WTC11 (cell line): ENCODE measurements at regions not wholly inside any gene's neighbourhood (a gene's known extent, or its start where the extent isn't known, plus 50 kb on each side); places are given as distances from the start of the nearest gene placed in this dataset.

Experiments
- ATAC-seq: fragments of 200-7000 bp; cut with Tn5 transposase; 2 replicates; pipeline ENCODE4 v1.10.0; 2021; ENCODE audit warnings: mild to moderate bottlenecking, moderate library complexity
- CTCF ChIA-PET: fragments of 300-600 bp; sonication (Branson Sonifier 250); formaldehyde crosslinking; loops from one replicate; lab custom pipeline; 2021; ENCODE audit warnings: antibody characterized with exemption; lab: Charles Lee
- POLR2A ChIA-PET: fragments of 350-600 bp; sonication (Branson Sonifier 250); formaldehyde crosslinking; loops from one replicate; lab custom pipeline; 2021; ENCODE audit warnings: antibody characterized with exemption; lab: Charles Lee
- DNase-seq: peaks from one replicate; pipeline ENCODE4 v3.0.0; 2021; ENCODE audit warnings: low spot score
- H3K27ac Mint-ChIP-seq: 2 replicates; pipeline ENCODE4 v1.8.0; 2021; ENCODE audit warnings: mixed read lengths
- H3K27me3 Mint-ChIP-seq: 2 replicates; pipeline ENCODE4 v1.8.0; 2021; ENCODE audit warnings: low read depth, mild to moderate bottlenecking, moderate library complexity, mixed read lengths
- H3K36me3 Mint-ChIP-seq: 2 replicates; pipeline ENCODE4 v1.8.0; 2021; ENCODE audit warnings: mixed read lengths
- H3K4me1 Mint-ChIP-seq: 2 replicates; pipeline ENCODE4 v1.8.0; 2022; ENCODE audit warnings: mixed read lengths
- H3K4me3 Mint-ChIP-seq: 2 replicates; pipeline ENCODE4 v1.8.0; 2021; ENCODE audit warnings: mild to moderate bottlenecking, moderate library complexity, mixed read lengths
- H3K9me3 Mint-ChIP-seq: 2 replicates; pipeline ENCODE4 v1.8.0; 2021; ENCODE audit warnings: mixed read lengths
- ATF1 ChIP-seq: sonication (generic); formaldehyde crosslinking; IDR thresholded peaks from 2 replicates; pipeline ENCODE4 v1.8.1; 2023; ENCODE audit warnings: mild to moderate bottlenecking, moderate library complexity, missing genetic modification reagents
- CREB1 ChIP-seq: sonication (generic); formaldehyde crosslinking; IDR thresholded peaks from 2 replicates; pipeline ENCODE4 v1.8.0; 2023; ENCODE audit warnings: mild to moderate bottlenecking, missing genetic modification reagents
- ERG ChIP-seq: fragments of 250-450 bp; sonication (Bioruptor Pico); IDR thresholded peaks from 2 replicates; pipeline ENCODE4 v1.8.0; 2021; ENCODE audit warnings: mild to moderate bottlenecking
- ESRRA ChIP-seq: sonication (generic); formaldehyde crosslinking; IDR thresholded peaks from 2 replicates; pipeline ENCODE4 v1.8.1; 2022; ENCODE audit warnings: mild to moderate bottlenecking, missing genetic modification reagents, borderline replicate concordance
- GRHL2 ChIP-seq: fragments of 250-450 bp; sonication (Bioruptor Pico); IDR thresholded peaks from 2 replicates; pipeline ENCODE4 v1.8.0; 2022; ENCODE audit warnings: mild to moderate bottlenecking, moderate library complexity; ENCODE audit not compliant: insufficient replicate concordance, severe bottlenecking
- HMGA2 ChIP-seq: fragments of 250-450 bp; sonication (Bioruptor Pico); IDR thresholded peaks from 2 replicates; pipeline ENCODE4 v1.4.0; 2021; ENCODE audit warnings: mild to moderate bottlenecking, moderate library complexity
- NFATC4 ChIP-seq: fragments of 250-450 bp; sonication (Bioruptor Pico); IDR thresholded peaks from 2 replicates; pipeline ENCODE4 v1.9.0; 2021; ENCODE audit warnings: mild to moderate bottlenecking
- SMAD3 ChIP-seq: sonication (generic); formaldehyde crosslinking; IDR thresholded peaks from 2 replicates; pipeline ENCODE4 v1.8.0; 2022; ENCODE audit warnings: missing genetic modification reagents, mild to moderate bottlenecking, borderline replicate concordance
- SOX15 ChIP-seq: fragments of 250-450 bp; sonication (Bioruptor Pico); IDR thresholded peaks from 2 replicates; pipeline ENCODE4 v1.9.0; 2021; ENCODE audit warnings: mild to moderate bottlenecking
- TEAD4 ChIP-seq: sonication (generic); formaldehyde crosslinking; IDR thresholded peaks from 2 replicates; pipeline ENCODE4 v1.8.0; 2022; ENCODE audit warnings: mild to moderate bottlenecking, missing genetic modification reagents
- ZNF232 ChIP-seq: sonication (generic); formaldehyde crosslinking; IDR thresholded peaks from 2 replicates; pipeline ENCODE4 v1.8.0; 2022; ENCODE audit warnings: mild to moderate bottlenecking, missing genetic modification reagents
- ZNF317 ChIP-seq: sonication (generic); formaldehyde crosslinking; IDR thresholded peaks from 2 replicates; pipeline ENCODE4 v1.8.1; 2023; ENCODE audit warnings: low read depth, mild to moderate bottlenecking, moderate library complexity, missing genetic modification reagents, borderline replicate concordance
- ZNF416 ChIP-seq: fragments of 250-450 bp; sonication (Bioruptor Pico); IDR thresholded peaks from 2 replicates; pipeline ENCODE4 v1.9.0; 2021; ENCODE audit warnings: mild to moderate bottlenecking, inconsistent platforms
- ZNF423 ChIP-seq: fragments of 250-450 bp; sonication (Bioruptor Pico); IDR thresholded peaks from 2 replicates; pipeline ENCODE4 v2.1.2; 2022; ENCODE audit warnings: mild to moderate bottlenecking, moderate library complexity
- ZSCAN18 ChIP-seq: fragments of 250-450 bp; sonication (Bioruptor Pico); IDR thresholded peaks from 2 replicates; pipeline ENCODE4 v2.1.2; 2022; ENCODE audit warnings: mild to moderate bottlenecking, moderate library complexity
- TF ChIP-seq, protein P1 (sequence below): sonication (generic); formaldehyde crosslinking; IDR thresholded peaks from 2 replicates; pipeline ENCODE4 v1.8.1; 2023; ENCODE audit warnings: mild to moderate bottlenecking, missing genetic modification reagents
- TF ChIP-seq, protein P2 (sequence below): fragments of 250-450 bp; sonication (Bioruptor Pico); IDR thresholded peaks from 2 replicates; pipeline ENCODE4 v1.9.0; 2021; ENCODE audit warnings: mild to moderate bottlenecking
- TF ChIP-seq, protein P3 (sequence below): sonication (generic); formaldehyde crosslinking; conservative IDR thresholded peaks from 2 replicates; pipeline ENCODE4 v1.8.1; 2022; ENCODE audit warnings: mild to moderate bottlenecking, missing genetic modification reagents
- TF ChIP-seq, protein P4 (sequence below): fragments of 200-600 bp; IDR thresholded peaks from 2 replicates; pipeline ENCODE4 v1.8.0; 2022; ENCODE audit warnings: antibody characterized with exemption
- TF ChIP-seq, protein P5 (sequence below): sonication (generic); formaldehyde crosslinking; IDR thresholded peaks from 2 replicates; pipeline ENCODE4 v1.8.1; 2022; ENCODE audit warnings: mild to moderate bottlenecking, moderate library complexity, missing genetic modification reagents

DNA sequence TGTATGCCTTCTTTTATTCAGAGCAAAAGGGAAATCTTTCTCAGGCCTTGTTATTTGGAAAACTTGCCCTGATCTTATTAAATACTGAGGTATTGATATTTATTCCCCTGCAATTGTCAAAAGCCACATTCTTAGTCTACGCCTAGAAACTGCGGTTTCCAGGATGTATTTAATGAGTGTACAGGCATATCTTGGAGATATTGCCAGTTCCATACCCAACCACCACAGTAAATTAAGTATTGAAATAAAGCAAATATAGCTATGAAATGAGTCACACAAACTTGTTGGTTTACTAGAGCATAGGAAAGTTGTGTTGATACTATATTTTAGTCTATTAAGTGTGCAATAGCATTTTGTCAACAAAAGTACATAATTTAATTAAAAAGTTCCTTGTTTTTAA is 152.7 kb upstream of the CCDC179 start:
- Mint-ChIP-seq H3K9me3 (no peaks in the 10 kb centered on the region), H3K27me3 (no peaks in the 10 kb centered on the region), H3K4me1 (no peaks in the 10 kb centered on the region), H3K36me3 (no peaks in the 10 kb centered on the region), H3K27ac (no peak overlapping the region), H3K4me3 (no peak overlapping the region)
- DNase-seq (no peak), ATAC-seq (no peak)
- ChIA-PET CTCF (no interaction called here), POLR2A (no interaction called here)
- no peak for TF ChIP-seq SOX15
- no peak for TF ChIP-seq ZSCAN18 (CRISPR knock-in tag)
- TF ChIP-seq, protein P1, sequence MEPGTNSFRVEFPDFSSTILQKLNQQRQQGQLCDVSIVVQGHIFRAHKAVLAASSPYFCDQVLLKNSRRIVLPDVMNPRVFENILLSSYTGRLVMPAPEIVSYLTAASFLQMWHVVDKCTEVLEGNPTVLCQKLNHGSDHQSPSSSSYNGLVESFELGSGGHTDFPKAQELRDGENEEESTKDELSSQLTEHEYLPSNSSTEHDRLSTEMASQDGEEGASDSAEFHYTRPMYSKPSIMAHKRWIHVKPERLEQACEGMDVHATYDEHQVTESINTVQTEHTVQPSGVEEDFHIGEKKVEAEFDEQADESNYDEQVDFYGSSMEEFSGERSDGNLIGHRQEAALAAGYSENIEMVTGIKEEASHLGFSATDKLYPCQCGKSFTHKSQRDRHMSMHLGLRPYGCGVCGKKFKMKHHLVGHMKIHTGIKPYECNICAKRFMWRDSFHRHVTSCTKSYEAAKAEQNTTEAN (CRISPR knock-in tag): no peak

GRCh38 chr11:23013509-23013908 is 153.2 kb upstream of the CCDC179 start:
- no peaks in the 10 kb centered on the region for H3K36me3 Mint-ChIP-seq
- H3K9me3 Mint-ChIP-seq: no peaks in the 10 kb centered on the region
- ATAC-seq (no peak), DNase-seq (no peak)
- no peak overlapping the region for H3K4me3 Mint-ChIP-seq
- TF ChIP-seq ZNF416 (CRISPR knock-in tag): no peak
- TF ChIP-seq TEAD4 (CRISPR knock-in tag): no peak
- TF ChIP-seq NFATC4 (CRISPR knock-in tag): no peak
- TF ChIP-seq, protein P2, sequence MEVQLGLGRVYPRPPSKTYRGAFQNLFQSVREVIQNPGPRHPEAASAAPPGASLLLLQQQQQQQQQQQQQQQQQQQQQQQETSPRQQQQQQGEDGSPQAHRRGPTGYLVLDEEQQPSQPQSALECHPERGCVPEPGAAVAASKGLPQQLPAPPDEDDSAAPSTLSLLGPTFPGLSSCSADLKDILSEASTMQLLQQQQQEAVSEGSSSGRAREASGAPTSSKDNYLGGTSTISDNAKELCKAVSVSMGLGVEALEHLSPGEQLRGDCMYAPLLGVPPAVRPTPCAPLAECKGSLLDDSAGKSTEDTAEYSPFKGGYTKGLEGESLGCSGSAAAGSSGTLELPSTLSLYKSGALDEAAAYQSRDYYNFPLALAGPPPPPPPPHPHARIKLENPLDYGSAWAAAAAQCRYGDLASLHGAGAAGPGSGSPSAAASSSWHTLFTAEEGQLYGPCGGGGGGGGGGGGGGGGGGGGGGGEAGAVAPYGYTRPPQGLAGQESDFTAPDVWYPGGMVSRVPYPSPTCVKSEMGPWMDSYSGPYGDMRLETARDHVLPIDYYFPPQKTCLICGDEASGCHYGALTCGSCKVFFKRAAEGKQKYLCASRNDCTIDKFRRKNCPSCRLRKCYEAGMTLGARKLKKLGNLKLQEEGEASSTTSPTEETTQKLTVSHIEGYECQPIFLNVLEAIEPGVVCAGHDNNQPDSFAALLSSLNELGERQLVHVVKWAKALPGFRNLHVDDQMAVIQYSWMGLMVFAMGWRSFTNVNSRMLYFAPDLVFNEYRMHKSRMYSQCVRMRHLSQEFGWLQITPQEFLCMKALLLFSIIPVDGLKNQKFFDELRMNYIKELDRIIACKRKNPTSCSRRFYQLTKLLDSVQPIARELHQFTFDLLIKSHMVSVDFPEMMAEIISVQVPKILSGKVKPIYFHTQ: no peak
- TF ChIP-seq GRHL2 (CRISPR knock-in tag): no peak
- TF ChIP-seq, protein P3, sequence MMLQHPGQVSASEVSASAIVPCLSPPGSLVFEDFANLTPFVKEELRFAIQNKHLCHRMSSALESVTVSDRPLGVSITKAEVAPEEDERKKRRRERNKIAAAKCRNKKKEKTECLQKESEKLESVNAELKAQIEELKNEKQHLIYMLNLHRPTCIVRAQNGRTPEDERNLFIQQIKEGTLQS (CRISPR knock-in tag): no peak
- TF ChIP-seq ZNF317 (CRISPR knock-in tag): no peak
- TF ChIP-seq ESRRA: no peak
- TF ChIP-seq HMGA2 (CRISPR knock-in tag): no peak
- TF ChIP-seq ERG (CRISPR knock-in tag): no peak
- TF ChIP-seq SMAD3 (CRISPR knock-in tag): no peak
- TF ChIP-seq ZNF232: no peak
- TF ChIP-seq, protein P4, sequence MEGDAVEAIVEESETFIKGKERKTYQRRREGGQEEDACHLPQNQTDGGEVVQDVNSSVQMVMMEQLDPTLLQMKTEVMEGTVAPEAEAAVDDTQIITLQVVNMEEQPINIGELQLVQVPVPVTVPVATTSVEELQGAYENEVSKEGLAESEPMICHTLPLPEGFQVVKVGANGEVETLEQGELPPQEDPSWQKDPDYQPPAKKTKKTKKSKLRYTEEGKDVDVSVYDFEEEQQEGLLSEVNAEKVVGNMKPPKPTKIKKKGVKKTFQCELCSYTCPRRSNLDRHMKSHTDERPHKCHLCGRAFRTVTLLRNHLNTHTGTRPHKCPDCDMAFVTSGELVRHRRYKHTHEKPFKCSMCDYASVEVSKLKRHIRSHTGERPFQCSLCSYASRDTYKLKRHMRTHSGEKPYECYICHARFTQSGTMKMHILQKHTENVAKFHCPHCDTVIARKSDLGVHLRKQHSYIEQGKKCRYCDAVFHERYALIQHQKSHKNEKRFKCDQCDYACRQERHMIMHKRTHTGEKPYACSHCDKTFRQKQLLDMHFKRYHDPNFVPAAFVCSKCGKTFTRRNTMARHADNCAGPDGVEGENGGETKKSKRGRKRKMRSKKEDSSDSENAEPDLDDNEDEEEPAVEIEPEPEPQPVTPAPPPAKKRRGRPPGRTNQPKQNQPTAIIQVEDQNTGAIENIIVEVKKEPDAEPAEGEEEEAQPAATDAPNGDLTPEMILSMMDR: no peak
- no peak for TF ChIP-seq ZNF423 (CRISPR knock-in tag)
- no peak for TF ChIP-seq CREB1 (CRISPR knock-in tag)
- no peak for TF ChIP-seq ATF1
- TF ChIP-seq, protein P5, sequence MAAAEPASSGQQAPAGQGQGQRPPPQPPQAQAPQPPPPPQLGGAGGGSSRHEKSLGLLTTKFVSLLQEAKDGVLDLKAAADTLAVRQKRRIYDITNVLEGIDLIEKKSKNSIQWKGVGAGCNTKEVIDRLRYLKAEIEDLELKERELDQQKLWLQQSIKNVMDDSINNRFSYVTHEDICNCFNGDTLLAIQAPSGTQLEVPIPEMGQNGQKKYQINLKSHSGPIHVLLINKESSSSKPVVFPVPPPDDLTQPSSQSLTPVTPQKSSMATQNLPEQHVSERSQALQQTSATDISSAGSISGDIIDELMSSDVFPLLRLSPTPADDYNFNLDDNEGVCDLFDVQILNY (CRISPR knock-in tag): no peak
- ChIA-PET POLR2A (no interaction called here), CTCF (no interaction called here)
- H3K27me3 Mint-ChIP-seq: no peaks in the 10 kb centered on the region
- no peaks in the 10 kb centered on the region for H3K4me1 Mint-ChIP-seq
- no peak overlapping the region for H3K27ac Mint-ChIP-seq
